WTC11 (cell line): ENCODE measurements at regions not wholly inside any gene's neighbourhood (a gene's known extent, or its start where the extent isn't known, plus 50 kb on each side); places are given as distances from the start of the nearest gene placed in this dataset.

Experiments used
- ATAC-seq: fragments of 200-7000 bp; cut with Tn5 transposase; 2 replicates; pipeline ENCODE4 v1.10.0; 2021; ENCODE audit warnings: mild to moderate bottlenecking, moderate library complexity
- CTCF ChIA-PET: fragments of 300-600 bp; sonication (Branson Sonifier 250); formaldehyde crosslinking; loops from one replicate; lab custom pipeline; 2021; ENCODE audit warnings: antibody characterized with exemption; lab: Charles Lee
- POLR2A ChIA-PET: fragments of 350-600 bp; sonication (Branson Sonifier 250); formaldehyde crosslinking; loops from one replicate; lab custom pipeline; 2021; ENCODE audit warnings: antibody characterized with exemption; lab: Charles Lee
- DNase-seq: peaks from one replicate; pipeline ENCODE4 v3.0.0; 2021; ENCODE audit warnings: low spot score
- H3K27ac Mint-ChIP-seq: 2 replicates; pipeline ENCODE4 v1.8.0; 2021; ENCODE audit warnings: mixed read lengths
- H3K27me3 Mint-ChIP-seq: 2 replicates; pipeline ENCODE4 v1.8.0; 2021; ENCODE audit warnings: low read depth, mild to moderate bottlenecking, moderate library complexity, mixed read lengths
- H3K36me3 Mint-ChIP-seq: 2 replicates; pipeline ENCODE4 v1.8.0; 2021; ENCODE audit warnings: mixed read lengths
- H3K4me1 Mint-ChIP-seq: 2 replicates; pipeline ENCODE4 v1.8.0; 2022; ENCODE audit warnings: mixed read lengths
- H3K4me3 Mint-ChIP-seq: 2 replicates; pipeline ENCODE4 v1.8.0; 2021; ENCODE audit warnings: mild to moderate bottlenecking, moderate library complexity, mixed read lengths
- H3K9me3 Mint-ChIP-seq: 2 replicates; pipeline ENCODE4 v1.8.0; 2021; ENCODE audit warnings: mixed read lengths
- CBFB ChIP-seq: sonication (generic); formaldehyde crosslinking; IDR thresholded peaks from 2 replicates; pipeline ENCODE4 v1.8.1; 2022; ENCODE audit warnings: mild to moderate bottlenecking, low read depth, missing genetic modification reagents
- ESRRA ChIP-seq: sonication (generic); formaldehyde crosslinking; IDR thresholded peaks from 2 replicates; pipeline ENCODE4 v1.8.1; 2022; ENCODE audit warnings: mild to moderate bottlenecking, missing genetic modification reagents, borderline replicate concordance
- PRRX2 ChIP-seq: fragments of 250-450 bp; sonication (Bioruptor Pico); IDR thresholded peaks from 2 replicates; pipeline ENCODE4 v1.8.0; 2021; ENCODE audit warnings: mild to moderate bottlenecking
- SMAD3 ChIP-seq: sonication (generic); formaldehyde crosslinking; IDR thresholded peaks from 2 replicates; pipeline ENCODE4 v1.8.0; 2022; ENCODE audit warnings: missing genetic modification reagents, mild to moderate bottlenecking, borderline replicate concordance
- ZNF121 ChIP-seq: sonication (generic); formaldehyde crosslinking; IDR thresholded peaks from 2 replicates; pipeline ENCODE4 v1.8.0; 2023; ENCODE audit warnings: missing genetic modification reagents
- ZNF263 ChIP-seq: sonication (generic); formaldehyde crosslinking; IDR thresholded peaks from 2 replicates; pipeline ENCODE4 v1.8.1; 2022; ENCODE audit warnings: low read depth, mild to moderate bottlenecking, moderate library complexity, missing genetic modification reagents
- TF ChIP-seq, protein P1 (sequence below): sonication (generic); formaldehyde crosslinking; IDR thresholded peaks from 2 replicates; pipeline ENCODE4 v1.8.1; 2022; ENCODE audit warnings: mild to moderate bottlenecking, missing genetic modification reagents, moderate library complexity, borderline replicate concordance
- TF ChIP-seq, protein P2 (sequence below): sonication (generic); formaldehyde crosslinking; IDR thresholded peaks from 2 replicates; pipeline ENCODE4 v1.8.0; 2023; ENCODE audit warnings: mild to moderate bottlenecking, missing genetic modification reagents
- TF ChIP-seq, protein P3 (sequence below): fragments of 200-600 bp; IDR thresholded peaks from 2 replicates; pipeline ENCODE4 v1.8.0; 2022; ENCODE audit warnings: antibody characterized with exemption
- TF ChIP-seq, protein P4 (sequence below): sonication (generic); formaldehyde crosslinking; IDR thresholded peaks from 2 replicates; pipeline ENCODE4 v1.8.0; 2022; ENCODE audit warnings: mild to moderate bottlenecking, missing genetic modification reagents
- TF ChIP-seq, protein P5 (sequence below): sonication (generic); formaldehyde crosslinking; IDR thresholded peaks from 2 replicates; pipeline ENCODE4 v1.8.1; 2023; ENCODE audit warnings: mild to moderate bottlenecking, missing genetic modification reagents
- TF ChIP-seq, protein P6 (sequence below): sonication (generic); formaldehyde crosslinking; IDR thresholded peaks from 2 replicates; pipeline ENCODE4 v1.8.0; 2022; ENCODE audit warnings: missing genetic modification reagents
- TF ChIP-seq, protein P7 (sequence below): fragments of 250-450 bp; sonication (Bioruptor Pico); conservative IDR thresholded peaks from 2 replicates; pipeline ENCODE4 v1.9.0; 2021; ENCODE audit warnings: mild to moderate bottlenecking
- TF ChIP-seq, protein P8 (sequence below): fragments of 250-450 bp; sonication (Bioruptor Pico); IDR thresholded peaks from 2 replicates; pipeline ENCODE4 v1.9.0; 2021; ENCODE audit warnings: mild to moderate bottlenecking, borderline replicate concordance

DNA sequence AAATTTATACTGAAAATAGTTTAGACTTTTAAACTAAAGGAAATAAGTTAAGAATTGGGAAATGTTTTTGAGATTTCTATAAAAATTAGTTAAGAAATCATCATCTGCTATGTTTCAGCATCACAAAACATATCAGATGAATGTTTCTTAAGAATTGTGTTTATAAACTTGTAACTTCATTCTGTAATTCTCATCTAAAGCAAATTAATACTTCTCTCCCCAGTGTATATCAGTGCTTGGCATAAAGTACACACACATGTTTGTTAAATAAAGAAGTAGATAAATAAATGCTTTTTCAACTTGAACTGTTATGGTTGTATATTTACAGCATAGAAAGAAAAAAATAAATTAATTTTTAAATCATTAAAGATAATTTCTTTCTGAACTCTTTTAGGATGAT is 245.9 kb upstream of the SLITRK3 start:
- Mint-ChIP-seq H3K4me3 (no peak overlapping the region), H3K36me3 (no peaks in the 10 kb centered on the region), H3K9me3 (peaks cover 8% of the 10 kb centered on the region; the same call in 1 of the 2 replicates), H3K4me1 (peaks cover 10% of the 10 kb centered on the region), H3K27me3 (no peaks in the 10 kb centered on the region), H3K27ac (no peak overlapping the region)
- TF ChIP-seq SMAD3 (CRISPR knock-in tag): no peak
- TF ChIP-seq, protein P1, sequence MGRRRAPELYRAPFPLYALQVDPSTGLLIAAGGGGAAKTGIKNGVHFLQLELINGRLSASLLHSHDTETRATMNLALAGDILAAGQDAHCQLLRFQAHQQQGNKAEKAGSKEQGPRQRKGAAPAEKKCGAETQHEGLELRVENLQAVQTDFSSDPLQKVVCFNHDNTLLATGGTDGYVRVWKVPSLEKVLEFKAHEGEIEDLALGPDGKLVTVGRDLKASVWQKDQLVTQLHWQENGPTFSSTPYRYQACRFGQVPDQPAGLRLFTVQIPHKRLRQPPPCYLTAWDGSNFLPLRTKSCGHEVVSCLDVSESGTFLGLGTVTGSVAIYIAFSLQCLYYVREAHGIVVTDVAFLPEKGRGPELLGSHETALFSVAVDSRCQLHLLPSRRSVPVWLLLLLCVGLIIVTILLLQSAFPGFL (CRISPR knock-in tag): no peak
- TF ChIP-seq, protein P2, sequence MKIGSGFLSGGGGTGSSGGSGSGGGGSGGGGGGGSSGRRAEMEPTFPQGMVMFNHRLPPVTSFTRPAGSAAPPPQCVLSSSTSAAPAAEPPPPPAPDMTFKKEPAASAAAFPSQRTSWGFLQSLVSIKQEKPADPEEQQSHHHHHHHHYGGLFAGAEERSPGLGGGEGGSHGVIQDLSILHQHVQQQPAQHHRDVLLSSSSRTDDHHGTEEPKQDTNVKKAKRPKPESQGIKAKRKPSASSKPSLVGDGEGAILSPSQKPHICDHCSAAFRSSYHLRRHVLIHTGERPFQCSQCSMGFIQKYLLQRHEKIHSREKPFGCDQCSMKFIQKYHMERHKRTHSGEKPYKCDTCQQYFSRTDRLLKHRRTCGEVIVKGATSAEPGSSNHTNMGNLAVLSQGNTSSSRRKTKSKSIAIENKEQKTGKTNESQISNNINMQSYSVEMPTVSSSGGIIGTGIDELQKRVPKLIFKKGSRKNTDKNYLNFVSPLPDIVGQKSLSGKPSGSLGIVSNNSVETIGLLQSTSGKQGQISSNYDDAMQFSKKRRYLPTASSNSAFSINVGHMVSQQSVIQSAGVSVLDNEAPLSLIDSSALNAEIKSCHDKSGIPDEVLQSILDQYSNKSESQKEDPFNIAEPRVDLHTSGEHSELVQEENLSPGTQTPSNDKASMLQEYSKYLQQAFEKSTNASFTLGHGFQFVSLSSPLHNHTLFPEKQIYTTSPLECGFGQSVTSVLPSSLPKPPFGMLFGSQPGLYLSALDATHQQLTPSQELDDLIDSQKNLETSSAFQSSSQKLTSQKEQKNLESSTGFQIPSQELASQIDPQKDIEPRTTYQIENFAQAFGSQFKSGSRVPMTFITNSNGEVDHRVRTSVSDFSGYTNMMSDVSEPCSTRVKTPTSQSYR (CRISPR knock-in tag): no peak
- TF ChIP-seq CBFB: no peak
- TF ChIP-seq, protein P3, sequence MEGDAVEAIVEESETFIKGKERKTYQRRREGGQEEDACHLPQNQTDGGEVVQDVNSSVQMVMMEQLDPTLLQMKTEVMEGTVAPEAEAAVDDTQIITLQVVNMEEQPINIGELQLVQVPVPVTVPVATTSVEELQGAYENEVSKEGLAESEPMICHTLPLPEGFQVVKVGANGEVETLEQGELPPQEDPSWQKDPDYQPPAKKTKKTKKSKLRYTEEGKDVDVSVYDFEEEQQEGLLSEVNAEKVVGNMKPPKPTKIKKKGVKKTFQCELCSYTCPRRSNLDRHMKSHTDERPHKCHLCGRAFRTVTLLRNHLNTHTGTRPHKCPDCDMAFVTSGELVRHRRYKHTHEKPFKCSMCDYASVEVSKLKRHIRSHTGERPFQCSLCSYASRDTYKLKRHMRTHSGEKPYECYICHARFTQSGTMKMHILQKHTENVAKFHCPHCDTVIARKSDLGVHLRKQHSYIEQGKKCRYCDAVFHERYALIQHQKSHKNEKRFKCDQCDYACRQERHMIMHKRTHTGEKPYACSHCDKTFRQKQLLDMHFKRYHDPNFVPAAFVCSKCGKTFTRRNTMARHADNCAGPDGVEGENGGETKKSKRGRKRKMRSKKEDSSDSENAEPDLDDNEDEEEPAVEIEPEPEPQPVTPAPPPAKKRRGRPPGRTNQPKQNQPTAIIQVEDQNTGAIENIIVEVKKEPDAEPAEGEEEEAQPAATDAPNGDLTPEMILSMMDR: no peak
- TF ChIP-seq, protein P4, sequence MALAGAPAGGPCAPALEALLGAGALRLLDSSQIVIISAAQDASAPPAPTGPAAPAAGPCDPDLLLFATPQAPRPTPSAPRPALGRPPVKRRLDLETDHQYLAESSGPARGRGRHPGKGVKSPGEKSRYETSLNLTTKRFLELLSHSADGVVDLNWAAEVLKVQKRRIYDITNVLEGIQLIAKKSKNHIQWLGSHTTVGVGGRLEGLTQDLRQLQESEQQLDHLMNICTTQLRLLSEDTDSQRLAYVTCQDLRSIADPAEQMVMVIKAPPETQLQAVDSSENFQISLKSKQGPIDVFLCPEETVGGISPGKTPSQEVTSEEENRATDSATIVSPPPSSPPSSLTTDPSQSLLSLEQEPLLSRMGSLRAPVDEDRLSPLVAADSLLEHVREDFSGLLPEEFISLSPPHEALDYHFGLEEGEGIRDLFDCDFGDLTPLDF (CRISPR knock-in tag): no peak
- TF ChIP-seq ZNF121: no peak
- ChIA-PET CTCF (no interaction called here), POLR2A (no interaction called here)
- DNase-seq (no peak), ATAC-seq (no peak)

DNA sequence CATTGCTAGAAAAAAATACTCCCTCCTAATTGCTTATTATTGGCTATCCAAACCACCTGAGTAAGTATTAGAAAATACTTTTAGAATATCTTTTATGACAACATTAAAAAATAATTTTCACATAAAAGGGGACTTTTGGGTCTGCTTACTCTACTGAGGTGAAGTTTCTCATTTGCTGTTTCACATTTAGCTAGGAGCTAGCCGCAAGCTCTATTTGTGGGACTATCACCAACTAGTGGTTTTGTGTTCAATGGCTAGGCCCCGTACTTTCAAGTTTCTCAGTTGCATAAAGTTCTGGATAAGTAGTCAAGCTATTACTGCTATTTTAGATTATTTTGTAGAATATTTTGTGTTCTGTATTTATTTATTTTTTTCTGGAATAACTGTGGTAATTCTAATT is 244.2 kb upstream of the SLITRK3 start:
- H3K4me3 Mint-ChIP-seq: no peak overlapping the region
- peaks cover 13% of the 10 kb centered on the region for H3K9me3 Mint-ChIP-seq
- POLR2A ChIA-PET: no interaction called here
- no peaks in the 10 kb centered on the region for H3K36me3 Mint-ChIP-seq
- ATAC-seq (no peak), DNase-seq (no peak)
- CTCF ChIA-PET: interaction anchor here (0.9 kb wide), 1 partner anchor 47 kb away, joined by 3 read pairs; no protein-coding TSS in a partner anchor
- H3K27ac Mint-ChIP-seq: no peak overlapping the region
- peaks cover 3% of the 10 kb centered on the region; the same call in 1 of the 2 replicates for H3K4me1 Mint-ChIP-seq
- no peaks in the 10 kb centered on the region for H3K27me3 Mint-ChIP-seq
- TF ChIP-seq, protein P5, sequence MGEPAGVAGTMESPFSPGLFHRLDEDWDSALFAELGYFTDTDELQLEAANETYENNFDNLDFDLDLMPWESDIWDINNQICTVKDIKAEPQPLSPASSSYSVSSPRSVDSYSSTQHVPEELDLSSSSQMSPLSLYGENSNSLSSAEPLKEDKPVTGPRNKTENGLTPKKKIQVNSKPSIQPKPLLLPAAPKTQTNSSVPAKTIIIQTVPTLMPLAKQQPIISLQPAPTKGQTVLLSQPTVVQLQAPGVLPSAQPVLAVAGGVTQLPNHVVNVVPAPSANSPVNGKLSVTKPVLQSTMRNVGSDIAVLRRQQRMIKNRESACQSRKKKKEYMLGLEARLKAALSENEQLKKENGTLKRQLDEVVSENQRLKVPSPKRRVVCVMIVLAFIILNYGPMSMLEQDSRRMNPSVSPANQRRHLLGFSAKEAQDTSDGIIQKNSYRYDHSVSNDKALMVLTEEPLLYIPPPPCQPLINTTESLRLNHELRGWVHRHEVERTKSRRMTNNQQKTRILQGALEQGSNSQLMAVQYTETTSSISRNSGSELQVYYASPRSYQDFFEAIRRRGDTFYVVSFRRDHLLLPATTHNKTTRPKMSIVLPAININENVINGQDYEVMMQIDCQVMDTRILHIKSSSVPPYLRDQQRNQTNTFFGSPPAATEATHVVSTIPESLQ (CRISPR knock-in tag): no peak
- TF ChIP-seq, protein P6, sequence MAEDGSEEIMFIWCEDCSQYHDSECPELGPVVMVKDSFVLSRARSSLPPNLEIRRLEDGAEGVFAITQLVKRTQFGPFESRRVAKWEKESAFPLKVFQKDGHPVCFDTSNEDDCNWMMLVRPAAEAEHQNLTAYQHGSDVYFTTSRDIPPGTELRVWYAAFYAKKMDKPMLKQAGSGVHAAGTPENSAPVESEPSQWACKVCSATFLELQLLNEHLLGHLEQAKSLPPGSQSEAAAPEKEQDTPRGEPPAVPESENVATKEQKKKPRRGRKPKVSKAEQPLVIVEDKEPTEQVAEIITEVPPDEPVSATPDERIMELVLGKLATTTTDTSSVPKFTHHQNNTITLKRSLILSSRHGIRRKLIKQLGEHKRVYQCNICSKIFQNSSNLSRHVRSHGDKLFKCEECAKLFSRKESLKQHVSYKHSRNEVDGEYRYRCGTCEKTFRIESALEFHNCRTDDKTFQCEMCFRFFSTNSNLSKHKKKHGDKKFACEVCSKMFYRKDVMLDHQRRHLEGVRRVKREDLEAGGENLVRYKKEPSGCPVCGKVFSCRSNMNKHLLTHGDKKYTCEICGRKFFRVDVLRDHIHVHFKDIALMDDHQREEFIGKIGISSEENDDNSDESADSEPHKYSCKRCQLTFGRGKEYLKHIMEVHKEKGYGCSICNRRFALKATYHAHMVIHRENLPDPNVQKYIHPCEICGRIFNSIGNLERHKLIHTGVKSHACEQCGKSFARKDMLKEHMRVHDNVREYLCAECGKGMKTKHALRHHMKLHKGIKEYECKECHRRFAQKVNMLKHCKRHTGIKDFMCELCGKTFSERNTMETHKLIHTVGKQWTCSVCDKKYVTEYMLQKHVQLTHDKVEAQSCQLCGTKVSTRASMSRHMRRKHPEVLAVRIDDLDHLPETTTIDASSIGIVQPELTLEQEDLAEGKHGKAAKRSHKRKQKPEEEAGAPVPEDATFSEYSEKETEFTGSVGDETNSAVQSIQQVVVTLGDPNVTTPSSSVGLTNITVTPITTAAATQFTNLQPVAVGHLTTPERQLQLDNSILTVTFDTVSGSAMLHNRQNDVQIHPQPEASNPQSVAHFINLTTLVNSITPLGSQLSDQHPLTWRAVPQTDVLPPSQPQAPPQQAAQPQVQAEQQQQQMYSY (CRISPR knock-in tag): no peak
- TF ChIP-seq ESRRA (no peak), ZNF263 (CRISPR knock-in tag) (no peak), PRRX2 (CRISPR knock-in tag) (no peak)
- TF ChIP-seq, protein P7, sequence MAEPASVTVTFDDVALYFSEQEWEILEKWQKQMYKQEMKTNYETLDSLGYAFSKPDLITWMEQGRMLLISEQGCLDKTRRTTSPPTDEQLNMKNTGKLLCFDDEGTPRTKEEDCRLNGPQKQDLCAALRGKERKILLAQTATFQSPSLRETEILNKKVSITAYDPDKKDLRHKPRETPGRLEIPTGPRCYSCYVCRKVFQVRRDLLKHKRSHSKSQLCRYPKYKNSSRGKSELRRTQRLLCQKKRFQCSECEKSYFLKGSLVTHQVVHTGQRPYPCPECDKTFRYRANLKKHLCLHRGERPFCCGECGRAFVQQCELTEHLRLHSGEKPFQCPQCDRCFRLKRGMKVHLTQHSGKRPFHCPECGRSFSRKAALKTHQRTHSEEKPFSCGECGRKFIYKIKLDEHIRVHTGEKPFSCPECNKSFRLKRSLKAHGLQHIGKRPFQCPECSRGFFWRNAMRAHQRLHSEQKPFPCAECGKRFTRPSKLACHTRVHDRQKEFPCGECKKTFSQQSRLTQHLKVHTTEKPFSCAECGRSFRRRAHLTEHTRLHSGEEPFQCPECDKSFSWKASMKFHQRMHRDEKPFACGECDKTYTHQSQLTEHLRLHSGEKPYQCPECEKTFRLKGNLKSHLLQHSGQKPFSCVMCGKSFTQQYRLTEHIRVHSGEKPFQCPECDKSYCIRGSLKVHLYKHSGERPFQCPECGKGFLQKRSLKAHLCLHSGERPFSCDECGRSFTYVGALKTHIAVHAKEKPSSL (CRISPR knock-in tag): no peak
- TF ChIP-seq, protein P8, sequence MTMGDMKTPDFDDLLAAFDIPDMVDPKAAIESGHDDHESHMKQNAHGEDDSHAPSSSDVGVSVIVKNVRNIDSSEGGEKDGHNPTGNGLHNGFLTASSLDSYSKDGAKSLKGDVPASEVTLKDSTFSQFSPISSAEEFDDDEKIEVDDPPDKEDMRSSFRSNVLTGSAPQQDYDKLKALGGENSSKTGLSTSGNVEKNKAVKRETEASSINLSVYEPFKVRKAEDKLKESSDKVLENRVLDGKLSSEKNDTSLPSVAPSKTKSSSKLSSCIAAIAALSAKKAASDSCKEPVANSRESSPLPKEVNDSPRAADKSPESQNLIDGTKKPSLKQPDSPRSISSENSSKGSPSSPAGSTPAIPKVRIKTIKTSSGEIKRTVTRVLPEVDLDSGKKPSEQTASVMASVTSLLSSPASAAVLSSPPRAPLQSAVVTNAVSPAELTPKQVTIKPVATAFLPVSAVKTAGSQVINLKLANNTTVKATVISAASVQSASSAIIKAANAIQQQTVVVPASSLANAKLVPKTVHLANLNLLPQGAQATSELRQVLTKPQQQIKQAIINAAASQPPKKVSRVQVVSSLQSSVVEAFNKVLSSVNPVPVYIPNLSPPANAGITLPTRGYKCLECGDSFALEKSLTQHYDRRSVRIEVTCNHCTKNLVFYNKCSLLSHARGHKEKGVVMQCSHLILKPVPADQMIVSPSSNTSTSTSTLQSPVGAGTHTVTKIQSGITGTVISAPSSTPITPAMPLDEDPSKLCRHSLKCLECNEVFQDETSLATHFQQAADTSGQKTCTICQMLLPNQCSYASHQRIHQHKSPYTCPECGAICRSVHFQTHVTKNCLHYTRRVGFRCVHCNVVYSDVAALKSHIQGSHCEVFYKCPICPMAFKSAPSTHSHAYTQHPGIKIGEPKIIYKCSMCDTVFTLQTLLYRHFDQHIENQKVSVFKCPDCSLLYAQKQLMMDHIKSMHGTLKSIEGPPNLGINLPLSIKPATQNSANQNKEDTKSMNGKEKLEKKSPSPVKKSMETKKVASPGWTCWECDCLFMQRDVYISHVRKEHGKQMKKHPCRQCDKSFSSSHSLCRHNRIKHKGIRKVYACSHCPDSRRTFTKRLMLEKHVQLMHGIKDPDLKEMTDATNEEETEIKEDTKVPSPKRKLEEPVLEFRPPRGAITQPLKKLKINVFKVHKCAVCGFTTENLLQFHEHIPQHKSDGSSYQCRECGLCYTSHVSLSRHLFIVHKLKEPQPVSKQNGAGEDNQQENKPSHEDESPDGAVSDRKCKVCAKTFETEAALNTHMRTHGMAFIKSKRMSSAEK (CRISPR knock-in tag): no peak
